EL (cell line): ENCODE measurements at regions not wholly inside any gene's neighbourhood (a gene's known extent, or its start where the extent isn't known, plus 50 kb on each side); places are given as distances from the start of the nearest gene placed in this dataset.
"Not testable (repeated sequence)": the region's sequence is repeated elsewhere in the genome, so short reads cannot be mapped to it uniquely, and the experiment has no call there.

Experiments used
- DNase-seq: peaks from one replicate; pipeline ENCODE4 v3.0.0-alpha.2; 2016

- no peak for DNase-seq
Measured at GRCh38 chr14:43795600-43796228, 711.4 kb downstream of the FSCB start.

GRCh38 chr14:43793579-43793978 lies 713.5 kb downstream of the FSCB start:
- DNase-seq: no peak

GRCh38 chr14:43792980-43793379 lies 714.1 kb downstream of the FSCB start:
- no peak for DNase-seq

GRCh38 chr14:43790681-43791080 lies 716.4 kb downstream of the FSCB start:
- no peak for DNase-seq

- no peak for DNase-seq
Measured at GRCh38 chr14:43789458-43789857, 717.6 kb downstream of the FSCB start.

- no peak for DNase-seq
Measured at GRCh38 chr14:43786066-43786762, 720.9 kb downstream of the FSCB start.

GRCh38 chr14:43784432-43784831 lies 722.7 kb downstream of the FSCB start:
- DNase-seq: not testable (repeated sequence)

- DNase-seq: no peak
Measured at GRCh38 chr14:43778937-43779639, 728.0 kb downstream of the FSCB start.

GRCh38 chr14:43778570-43778936 lies 728.5 kb downstream of the FSCB start:
- no peak for DNase-seq

GRCh38 chr14:43765474-43765873 lies 741.6 kb downstream of the FSCB start:
- no peak for DNase-seq

- no peak for DNase-seq
Measured at GRCh38 chr14:43764433-43764832, 742.6 kb downstream of the FSCB start.

GRCh38 chr14:43755707-43756106 lies 751.4 kb downstream of the FSCB start:
- no peak for DNase-seq

GRCh38 chr14:43754838-43755237 lies 752.2 kb downstream of the FSCB start:
- no peak for DNase-seq

GRCh38 chr14:43745746-43746145 lies 761.3 kb downstream of the FSCB start:
- no peak for DNase-seq

- DNase-seq: no peak
Measured at GRCh38 chr14:43735932-43736331, 771.2 kb downstream of the FSCB start.

GRCh38 chr14:43729143-43729542 lies 777.9 kb downstream of the FSCB start:
- DNase-seq: no peak

GRCh38 chr14:43706900-43707299 lies 800.2 kb downstream of the FSCB start:
- DNase-seq: no peak

GRCh38 chr14:43698561-43699284 lies 808.4 kb downstream of the FSCB start:
- DNase-seq: not testable (repeated sequence)

GRCh38 chr14:43697003-43697402 lies 810.1 kb downstream of the FSCB start:
- no peak for DNase-seq

GRCh38 chr14:43692706-43693105 lies 814.4 kb downstream of the FSCB start:
- DNase-seq: no peak

GRCh38 chr14:43687921-43688320 lies 819.2 kb downstream of the FSCB start:
- no peak for DNase-seq

GRCh38 chr14:43677581-43677980 lies 829.5 kb downstream of the FSCB start:
- no peak for DNase-seq

GRCh38 chr14:43674273-43674672 lies 832.8 kb downstream of the FSCB start:
- no peak for DNase-seq
